H9 (cell line): ENCODE measurements at regions not wholly inside any gene's neighbourhood (a gene's known extent, or its start where the extent isn't known, plus 50 kb on each side); places are given as distances from the start of the nearest gene placed in this dataset.

Experiments used
- DNase-seq: peaks from one replicate; pipeline ENCODE4 v3.0.0-alpha.2; 2017
- H2AFZ ChIP-seq: one replicate; pipeline ENCODE4 v1.6.1; 2013; ENCODE audit warnings: mild to moderate bottlenecking, low read length, control low read depth, moderate library complexity
- H2AK5ac ChIP-seq: 2 replicates; pipeline ENCODE4 v1.6.1; 2013; ENCODE audit warnings: low read length, control low read depth, mixed read lengths; ENCODE audit not compliant: insufficient read length
- H2BK120ac ChIP-seq: one replicate; pipeline ENCODE4 v1.6.1; 2013; ENCODE audit warnings: low read depth, mild to moderate bottlenecking, low read length, control low read depth, inconsistent platforms; ENCODE audit not compliant: poor library complexity, severe bottlenecking
- H2BK12ac ChIP-seq: 2 replicates; pipeline ENCODE4 v1.6.1; 2013; ENCODE audit warnings: low read length, control low read depth, mixed read lengths, low read depth; ENCODE audit not compliant: insufficient read length
- H2BK15ac ChIP-seq: 2 replicates; pipeline ENCODE4 v1.6.1; 2013; ENCODE audit warnings: low read depth, low read length, control low read depth
- H2BK20ac ChIP-seq: one replicate; pipeline ENCODE4 v1.6.1; 2013; ENCODE audit warnings: low read depth, mild to moderate bottlenecking, low read length, control low read depth, inconsistent platforms; ENCODE audit not compliant: poor library complexity, severe bottlenecking
- H2BK5ac ChIP-seq: 2 replicates; pipeline ENCODE4 v1.6.1; 2013; ENCODE audit warnings: low read length, control low read depth, mixed read lengths; ENCODE audit not compliant: insufficient read length
- H3K14ac ChIP-seq: 2 replicates; pipeline ENCODE4 v1.6.1; 2013; ENCODE audit warnings: low read length, control low read depth; ENCODE audit not compliant: insufficient read depth
- H3K18ac ChIP-seq: 2 replicates; pipeline ENCODE4 v1.6.1; 2013; ENCODE audit warnings: low read depth, mild to moderate bottlenecking, mixed read lengths, low read length, control low read depth; ENCODE audit not compliant: insufficient read length
- H3K23ac ChIP-seq: 2 replicates; pipeline ENCODE4 v1.6.1; 2013; ENCODE audit warnings: low read length, control low read depth, mixed read lengths, low read depth; ENCODE audit not compliant: insufficient read length
- H3K23me2 ChIP-seq: 2 replicates; pipeline ENCODE4 v1.6.1; 2013; ENCODE audit warnings: low read depth, mild to moderate bottlenecking, mixed read lengths, low read length, control low read depth; ENCODE audit not compliant: insufficient read length, poor library complexity, severe bottlenecking
- H3K27ac ChIP-seq: 2 replicates; pipeline ENCODE4 v1.5.1; 2013; ENCODE audit warnings: low read length, control low read depth, mixed read lengths, low read depth; ENCODE audit not compliant: insufficient read length
- H3K27me3 ChIP-seq: 2 replicates; pipeline ENCODE4 v1.6.1; 2013; ENCODE audit warnings: low read length, control low read depth, inconsistent platforms; ENCODE audit not compliant: insufficient read depth
- H3K4ac ChIP-seq: 2 replicates; pipeline ENCODE4 v1.6.1; 2013; ENCODE audit warnings: low read depth, mild to moderate bottlenecking, control low read depth, inconsistent platforms, low read length, moderate library complexity
- H3K4me1 ChIP-seq: 2 replicates; pipeline ENCODE4 v1.6.1; 2013; ENCODE audit warnings: low read length, control low read depth, inconsistent platforms; ENCODE audit not compliant: insufficient read depth
- H3K4me2 ChIP-seq: 2 replicates; pipeline ENCODE4 v1.6.1; 2013; ENCODE audit warnings: low read length, control low read depth, mixed read lengths; ENCODE audit not compliant: insufficient read length, insufficient read depth
- H3K56ac ChIP-seq: 2 replicates; pipeline ENCODE4 v1.6.1; 2013; ENCODE audit warnings: low read depth, mild to moderate bottlenecking, mixed read lengths, low read length, control low read depth; ENCODE audit not compliant: insufficient read length
- H3K79me1 ChIP-seq: 2 replicates; pipeline ENCODE4 v1.6.1; 2013; ENCODE audit warnings: low read depth, mild to moderate bottlenecking, moderate library complexity, low read length, control low read depth, inconsistent platforms; ENCODE audit not compliant: insufficient read depth, poor library complexity, severe bottlenecking
- H3K79me2 ChIP-seq: 2 replicates; pipeline ENCODE4 v1.6.1; 2013; ENCODE audit warnings: low read length, control low read depth, inconsistent platforms; ENCODE audit not compliant: insufficient read depth
- H3K9ac ChIP-seq: 2 replicates; pipeline ENCODE4 v1.6.1; 2013; ENCODE audit warnings: low read length, control low read depth, mixed read lengths; ENCODE audit not compliant: insufficient read length; ENCODE audit errors: extremely low read depth
- H3K9me3 ChIP-seq: one replicate; pipeline ENCODE4 v1.6.1; 2013; ENCODE audit warnings: low read depth, low read length, inconsistent platforms; ENCODE audit not compliant: control insufficient read depth
- H3T11ph ChIP-seq: one replicate; pipeline ENCODE4 v1.6.1; 2013; ENCODE audit warnings: mild to moderate bottlenecking, low read length, control low read depth, inconsistent platforms
- H4K20me1 ChIP-seq: one replicate; pipeline ENCODE4 v1.6.1; 2013; ENCODE audit not compliant: control insufficient read depth, insufficient read length, insufficient read depth
- H4K5ac ChIP-seq: 2 replicates; pipeline ENCODE4 v1.6.1; 2013; ENCODE audit warnings: low read depth, mild to moderate bottlenecking, mixed read lengths, low read length, control low read depth; ENCODE audit not compliant: insufficient read length
- H4K8ac ChIP-seq: replicated peaks from 2 replicates; pipeline ENCODE4 v1.6.1; 2013; ENCODE audit warnings: low read length, control low read depth, mixed read lengths, low read depth; ENCODE audit not compliant: insufficient read length
- H4K91ac ChIP-seq: 2 replicates; pipeline ENCODE4 v1.6.1; 2013; ENCODE audit warnings: low read depth, mild to moderate bottlenecking, moderate library complexity, mixed read lengths, low read length, control low read depth; ENCODE audit not compliant: insufficient read length
- H3K27ac Mint-ChIP-seq, 3 experiments: 2 replicates in 2 of 3; 3 replicates in 1 of 3; pipeline ENCODE4 v1.8.0; 2020 to 2021; ENCODE audit warnings: mixed read lengths in 3 of 3, mild to moderate bottlenecking in 1 of 3, moderate library complexity in 1 of 3
- H3K27me3 Mint-ChIP-seq: 2 replicates; pipeline ENCODE4 v1.8.0; 2021; ENCODE audit warnings: low read depth, mild to moderate bottlenecking, moderate library complexity, mixed read lengths
- H3K36me3 Mint-ChIP-seq, 3 experiments: 2 replicates in 2 of 3; 3 replicates in 1 of 3; pipeline ENCODE4 v1.8.0; 2020 to 2021; ENCODE audit warnings: low read depth in 3 of 3, mixed read lengths in 3 of 3; ENCODE audit not compliant: insufficient read depth in 1 of 3
- H3K4me1 Mint-ChIP-seq, 2 experiments: 2 replicates each; pipeline ENCODE4 v1.8.0; 2020; ENCODE audit warnings: mixed read lengths in 2 of 2
- H3K4me3 Mint-ChIP-seq, 2 experiments: 2 replicates in 1 of 2; 3 replicates in 1 of 2; pipeline ENCODE4 v1.8.0; 2020 to 2021; ENCODE audit warnings: mild to moderate bottlenecking in 2 of 2, mixed read lengths in 2 of 2, moderate library complexity in 1 of 2
- H3K9me3 Mint-ChIP-seq, 2 experiments: 2 replicates in 1 of 2; 3 replicates in 1 of 2; pipeline ENCODE4 v1.8.0; 2020; ENCODE audit warnings: mild to moderate bottlenecking in 2 of 2, mixed read lengths in 2 of 2, moderate library complexity in 1 of 2
- CTCF ChIP-seq: fragments of 200-600 bp; sonication (generic); conservative IDR thresholded peaks from 3 replicates; pipeline ENCODE4 v1.8.0; 2021; ENCODE audit warnings: antibody characterized with exemption, mild to moderate bottlenecking
- WGBS: extraction: QIAGEN DNeasy Blood & Tissue Kit; methylation state at CpG from one replicate; pipeline ENCODE4 v1.1.7; 2013; ENCODE audit warnings: missing lambda C conversion rate, low lambda C conversion rate, mixed read lengths; ENCODE audit not compliant: insufficient read length; ENCODE audit errors: extremely low coverage; 5-methylcytosine and 5-hydroxymethylcytosine counted together

DNA sequence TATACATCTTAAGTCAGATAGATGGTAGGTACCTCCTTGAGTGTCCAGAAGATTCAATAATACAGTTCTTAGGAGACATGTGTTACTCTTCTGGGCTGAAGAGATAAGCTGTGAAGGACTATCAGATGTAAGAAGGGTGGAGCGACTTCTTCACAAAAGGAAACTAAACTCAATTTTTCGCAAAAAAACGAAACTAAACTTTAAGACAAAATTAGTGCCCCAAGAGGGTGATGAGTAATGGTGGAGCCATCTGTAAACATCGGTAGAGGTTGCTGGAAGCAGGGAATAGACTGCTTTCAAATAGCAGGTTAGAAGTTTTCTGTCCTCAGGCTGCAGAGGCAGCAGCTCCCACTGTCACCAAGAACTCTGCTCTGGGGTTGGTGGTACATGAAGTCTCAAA lies 111.6 kb upstream of the TACR1 start:
- Mint-ChIP-seq H3K27ac (no peak overlapping the region), H3K4me1 (peaks cover 2 to 3% of the 10 kb centered on the region in 2 experiments; a peak in 3 of 4 replicates), H3K27me3 (no peaks in the 10 kb centered on the region), H3K9me3 (no peaks in the 10 kb centered on the region), H3K36me3 (no peaks in the 10 kb centered on the region; a peak in 1 of 7 replicates), H3K4me3 (no peak overlapping the region)
- H4K20me1 ChIP-seq = no peaks in the 10 kb centered on the region
- no peak overlapping the region for H2AFZ ChIP-seq
- TF ChIP-seq CTCF = no peak
- no peak overlapping the region for H2BK5ac ChIP-seq
- no peak overlapping the region for H3K23ac ChIP-seq
- no peak overlapping the region for H3T11ph ChIP-seq
- H3K56ac ChIP-seq = no peak overlapping the region
- no peak overlapping the region for H2BK120ac ChIP-seq
- no peaks in the 10 kb centered on the region for H3K4me1 ChIP-seq
- H3K9me3 ChIP-seq = no peaks in the 10 kb centered on the region
- H3K18ac ChIP-seq = no peak overlapping the region
- no peaks in the 10 kb centered on the region for H3K79me2 ChIP-seq
- no peaks in the 10 kb centered on the region for H3K27me3 ChIP-seq
- H3K4me2 ChIP-seq = no peak overlapping the region
- DNase-seq = no peak
- no peak overlapping the region for H4K5ac ChIP-seq
- no peak overlapping the region for H2AK5ac ChIP-seq
- no peak overlapping the region for H4K8ac ChIP-seq
- WGBS = no CpG with 5 or more reads among the region's 4 CpGs
- H2BK15ac ChIP-seq = no peak overlapping the region
- no peak overlapping the region for H3K9ac ChIP-seq
- no peak overlapping the region for H3K27ac ChIP-seq
- no peaks in the 10 kb centered on the region for H3K79me1 ChIP-seq
- no peak overlapping the region for H3K14ac ChIP-seq
- H3K4ac ChIP-seq = no peak overlapping the region
- H2BK12ac ChIP-seq = no peak overlapping the region
- no peak overlapping the region for H4K91ac ChIP-seq
- H3K23me2 ChIP-seq = no peaks in the 10 kb centered on the region
- no peak overlapping the region for H2BK20ac ChIP-seq
